SH-SY5Y (cell line): ENCODE measurements at regions not wholly inside any gene's neighbourhood (a gene's known extent, or its start where the extent isn't known, plus 50 kb on each side); places are given as distances from the start of the nearest gene placed in this dataset.

Experiments
- GATA2 ChIP-seq: IDR thresholded peaks from 2 replicates; pipeline ENCODE4 v1.6.1; 2011; ENCODE audit warnings: mild to moderate bottlenecking, low read depth, low read length
- GATA3 ChIP-seq: IDR thresholded peaks from 2 replicates; pipeline ENCODE4 v1.6.1; 2011; ENCODE audit warnings: low read depth, mild to moderate bottlenecking, low read length, moderate library complexity

GRCh38 chr21:28310171-28310685, 682.4 kb downstream of the LTN1 start:
- no peak for TF ChIP-seq GATA2
- no peak for TF ChIP-seq GATA3
